ENCODE measurements at regions not wholly inside any gene's neighbourhood (a gene's known extent, or its start where the extent isn't known, plus 50 kb on each side); places are given as distances from the start of the nearest gene placed in this dataset.
"Not testable (repeated sequence)": the region's sequence is repeated elsewhere in the genome, so short reads cannot be mapped to it uniquely, and the experiment has no call there.

DNA sequence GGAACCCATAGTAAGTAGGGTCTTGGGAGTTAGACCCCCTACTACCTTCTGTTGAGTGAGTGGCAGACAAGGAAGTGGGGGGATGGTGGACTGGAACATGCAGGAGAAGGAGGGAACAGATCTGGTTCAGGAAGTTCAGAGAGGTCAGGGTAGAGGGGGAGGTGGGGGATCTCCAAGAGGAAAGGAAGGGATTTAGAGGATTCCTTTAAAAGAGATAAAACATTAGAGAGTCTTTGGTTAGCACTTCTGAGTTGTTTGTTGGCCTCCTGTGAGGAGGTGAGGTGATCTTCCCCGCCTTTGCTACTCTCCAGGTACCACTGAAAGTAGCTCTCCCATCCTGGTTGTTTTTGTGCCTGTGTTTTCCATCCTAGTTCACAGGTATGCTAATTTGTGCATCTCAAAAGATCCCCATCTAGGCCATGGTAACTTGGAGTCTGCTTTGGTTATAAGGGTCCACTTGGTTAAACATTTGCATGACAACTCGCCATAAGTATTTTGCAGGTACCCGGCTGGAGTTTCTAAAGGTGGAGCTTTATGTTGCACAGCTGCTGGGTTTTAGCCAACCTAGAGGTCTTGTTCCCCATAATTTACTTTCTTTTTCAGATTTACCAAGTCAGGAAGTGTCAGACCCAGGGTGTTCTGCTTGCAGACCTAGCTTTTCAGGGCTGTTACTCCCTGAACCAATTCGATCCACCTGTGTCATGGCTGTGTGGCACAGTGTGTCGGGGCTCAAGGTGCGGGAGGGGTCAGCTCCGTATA is 79.3 kb upstream of the SORL1 start:
- Histone ChIP-seq H3K27ac (ENCODE audit: low read depth, low read length) (no peak overlapping the region), H3K4me3 (ENCODE audit: low read length in 3 of 3) (no peak overlapping the region), H3K9ac (ENCODE audit: low read depth in 1 of 3, low read length in 3 of 3) (no peak overlapping the region), H3K27me3 (ENCODE audit: control insufficient read depth in 3 of 3, insufficient read depth in 3 of 3, low read length in 3 of 3) (no peaks in the 10 kb centered on the region), H3K4me1 (ENCODE audit: control insufficient read depth in 3 of 3, insufficient read depth in 3 of 3, low read length in 3 of 3) (no peaks in the 10 kb centered on the region), H3K9me3 (ENCODE audit: control insufficient read depth in 3 of 3, low read length in 3 of 3) (no peaks in the 10 kb centered on the region), H3K36me3 (ENCODE audit: control insufficient read depth in 3 of 3, insufficient read depth in 3 of 3, low read length in 3 of 3) (no peaks in the 10 kb centered on the region)

DNA sequence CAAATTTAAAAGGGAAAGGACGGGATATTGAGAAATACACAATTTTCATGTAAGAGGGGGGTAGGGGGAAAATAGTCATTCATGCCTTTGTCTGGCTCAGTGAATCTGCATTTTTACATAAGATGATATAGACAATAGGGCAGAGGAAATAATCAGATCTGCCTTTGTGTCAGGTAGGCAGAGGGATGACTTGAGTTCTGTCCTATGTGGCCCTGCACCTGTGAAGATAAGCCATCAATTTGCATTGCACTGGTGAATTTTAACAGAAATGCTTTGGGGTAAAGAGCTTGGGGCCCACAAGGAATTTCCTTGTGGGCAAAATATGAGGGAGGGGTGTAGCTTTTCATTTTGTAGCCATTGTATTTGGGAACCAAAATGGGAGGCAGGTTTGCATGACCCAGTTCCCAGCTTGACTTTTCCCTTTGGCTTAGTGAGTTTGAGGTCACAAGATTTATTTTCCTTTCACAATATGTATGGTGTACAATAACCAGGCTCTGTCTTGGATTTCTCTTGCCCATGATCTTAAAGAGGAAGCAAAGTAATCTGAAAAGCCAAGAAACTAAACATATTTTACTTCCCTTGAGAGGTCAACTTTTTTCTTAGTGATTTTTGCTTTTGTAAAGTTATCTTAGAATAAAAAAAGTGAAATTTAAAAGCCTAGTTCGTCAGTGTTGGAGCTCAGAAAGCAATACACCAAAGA is 77.7 kb upstream of the SORL1 start:
- H3K4me1 ChIP-seq (ENCODE audit: control insufficient read depth in 3 of 3, insufficient read depth in 3 of 3, low read length in 3 of 3), result no peaks in the 10 kb centered on the region
- no peak overlapping the region for H3K27ac ChIP-seq (ENCODE audit: low read depth, low read length)

DNA sequence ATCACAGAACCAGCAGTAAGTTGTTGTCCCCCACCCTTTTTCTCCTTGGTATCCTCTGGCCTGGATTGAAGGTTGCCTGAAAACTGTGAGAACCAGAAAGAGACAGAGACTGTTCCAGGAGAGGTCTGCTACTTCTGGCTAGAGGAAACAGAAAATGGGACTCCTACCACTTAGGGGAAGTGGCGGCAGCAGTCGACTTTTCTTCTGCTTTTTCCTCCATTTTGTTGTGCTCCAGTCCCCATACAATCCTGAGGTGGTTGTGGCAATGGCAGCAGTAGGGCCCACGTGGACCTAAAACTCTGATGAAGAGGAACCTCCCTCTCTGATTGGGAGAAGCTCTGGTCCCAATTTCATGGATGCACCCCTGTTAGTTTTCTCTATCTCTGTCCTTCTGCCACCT is 76.0 kb upstream of the SORL1 start:
- no peak overlapping the region for H3K27ac ChIP-seq (ENCODE audit: low read depth, low read length)
- no peaks in the 10 kb centered on the region for H3K9me3 ChIP-seq (ENCODE audit: control insufficient read depth in 3 of 3, low read length in 3 of 3)
- H3K4me3 ChIP-seq (ENCODE audit: low read length in 3 of 3), result no peak overlapping the region
- no peaks in the 10 kb centered on the region for H3K36me3 ChIP-seq (ENCODE audit: control insufficient read depth in 3 of 3, insufficient read depth in 3 of 3, low read length in 3 of 3)
- H3K4me1 ChIP-seq (ENCODE audit: control insufficient read depth in 3 of 3, insufficient read depth in 3 of 3, low read length in 3 of 3), result no peaks in the 10 kb centered on the region
- H3K27me3 ChIP-seq (ENCODE audit: control insufficient read depth in 3 of 3, insufficient read depth in 3 of 3, low read length in 3 of 3), result no peaks in the 10 kb centered on the region
- H3K9ac ChIP-seq (ENCODE audit: low read depth in 1 of 3, low read length in 3 of 3), result no peak overlapping the region

More for the DNA sequence above, 77.7 kb upstream of the SORL1 start:
- H3K4me3 ChIP-seq (ENCODE audit: low read length in 3 of 3), result no peak overlapping the region
- H3K9ac ChIP-seq (ENCODE audit: low read depth in 1 of 3, low read length in 3 of 3), result no peak overlapping the region
- no peaks in the 10 kb centered on the region for H3K27me3 ChIP-seq (ENCODE audit: control insufficient read depth in 3 of 3, insufficient read depth in 3 of 3, low read length in 3 of 3)
- H3K9me3 ChIP-seq (ENCODE audit: control insufficient read depth in 3 of 3, low read length in 3 of 3), result no peaks in the 10 kb centered on the region
- no peaks in the 10 kb centered on the region for H3K36me3 ChIP-seq (ENCODE audit: control insufficient read depth in 3 of 3, insufficient read depth in 3 of 3, low read length in 3 of 3)

DNA sequence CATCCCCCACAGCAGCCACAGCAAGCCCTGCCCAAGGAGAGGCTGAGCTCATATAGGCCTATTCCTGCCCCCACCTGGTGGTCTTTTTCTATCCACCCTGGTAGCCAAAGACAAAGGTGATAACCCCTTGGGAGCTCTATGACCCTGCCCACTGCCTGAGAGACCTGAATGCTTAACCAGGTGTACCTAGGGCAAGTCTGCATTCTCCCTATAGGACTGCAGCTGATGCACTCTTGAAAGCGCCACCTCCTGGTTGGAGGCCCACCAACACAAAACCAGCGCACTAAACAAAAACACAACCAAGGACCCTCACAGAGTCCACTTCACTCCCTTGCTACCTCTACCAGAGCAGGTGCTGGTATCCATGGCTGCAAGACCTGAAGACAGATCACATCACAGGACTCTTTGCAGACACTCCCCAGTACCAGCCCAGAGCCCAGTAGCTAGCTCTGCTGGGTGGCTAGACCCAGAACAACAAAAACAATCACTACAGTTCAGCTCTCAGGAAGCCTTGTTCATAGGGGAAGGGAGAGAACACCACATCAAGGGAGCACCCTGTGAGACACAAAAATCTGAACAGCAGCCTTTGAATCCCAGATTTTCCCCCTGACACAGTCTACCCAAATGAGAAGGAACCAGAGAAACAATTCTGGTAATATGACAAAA is 72.8 kb upstream of the SORL1 start:
- H3K27ac ChIP-seq (ENCODE audit: low read depth, low read length); H3K9me3 ChIP-seq (ENCODE audit: control insufficient read depth in 3 of 3, low read length in 3 of 3); H3K9ac ChIP-seq (ENCODE audit: low read depth in 1 of 3, low read length in 3 of 3); H3K36me3 ChIP-seq (ENCODE audit: control insufficient read depth in 3 of 3, insufficient read depth in 3 of 3, low read length in 3 of 3); H3K27me3 ChIP-seq (ENCODE audit: control insufficient read depth in 3 of 3, insufficient read depth in 3 of 3, low read length in 3 of 3); H3K4me1 ChIP-seq (ENCODE audit: control insufficient read depth in 3 of 3, insufficient read depth in 3 of 3, low read length in 3 of 3); H3K4me3 ChIP-seq (ENCODE audit: low read length in 3 of 3): not testable (repeated sequence)

DNA sequence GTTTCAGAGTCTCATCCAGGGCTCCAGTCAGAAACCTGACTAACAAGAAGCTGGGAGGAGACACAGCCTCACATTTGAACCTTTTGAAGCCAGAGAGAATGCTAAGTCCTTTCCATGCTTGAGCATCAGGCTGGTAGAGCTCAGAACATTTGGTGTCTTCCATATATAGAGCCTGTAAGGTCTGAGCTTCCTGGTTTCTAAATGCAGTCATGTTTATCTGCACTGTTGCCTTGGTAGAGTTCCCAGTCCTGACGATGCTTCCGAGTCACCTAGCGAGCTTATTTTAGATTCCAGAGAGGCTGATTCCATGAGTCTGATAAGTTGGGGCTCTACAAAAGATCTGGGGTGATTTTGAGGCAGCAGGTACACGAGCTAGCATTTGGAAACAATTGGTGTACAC is 68.4 kb upstream of the SORL1 start:
- no peak overlapping the region for H3K27ac ChIP-seq (ENCODE audit: low read depth, low read length)
- H3K27me3 ChIP-seq (ENCODE audit: control insufficient read depth in 3 of 3, insufficient read depth in 3 of 3, low read length in 3 of 3), result no peaks in the 10 kb centered on the region
- H3K9ac ChIP-seq (ENCODE audit: low read depth in 1 of 3, low read length in 3 of 3), result no peak overlapping the region
- H3K36me3 ChIP-seq (ENCODE audit: control insufficient read depth in 3 of 3, insufficient read depth in 3 of 3, low read length in 3 of 3), result no peaks in the 10 kb centered on the region
- H3K9me3 ChIP-seq (ENCODE audit: control insufficient read depth in 3 of 3, low read length in 3 of 3), result no peaks in the 10 kb centered on the region
- H3K4me3 ChIP-seq (ENCODE audit: low read length in 3 of 3), result no peak overlapping the region
- no peaks in the 10 kb centered on the region for H3K4me1 ChIP-seq (ENCODE audit: control insufficient read depth in 3 of 3, insufficient read depth in 3 of 3, low read length in 3 of 3)

DNA sequence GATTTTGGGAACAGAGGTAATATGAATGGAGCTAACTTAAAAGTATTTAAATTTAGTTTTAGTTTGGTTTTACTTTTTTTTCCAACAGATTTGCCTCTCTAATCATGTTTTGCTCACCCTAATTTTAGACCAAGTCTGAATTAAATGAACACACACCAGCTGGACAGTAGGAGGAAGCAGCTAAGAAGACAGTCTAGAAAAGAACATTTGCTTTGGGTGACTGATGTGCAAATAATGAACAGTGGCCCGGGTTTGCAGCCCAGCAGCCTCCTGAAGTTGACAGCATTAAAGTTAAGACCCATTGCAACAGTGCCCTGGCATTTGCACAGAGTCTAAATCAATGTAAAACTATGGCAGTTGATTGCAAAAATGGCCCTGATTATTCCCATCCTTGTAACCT is 66.4 kb upstream of the SORL1 start:
- Histone ChIP-seq H3K4me3 (ENCODE audit: low read length in 3 of 3) (no peak overlapping the region), H3K36me3 (ENCODE audit: control insufficient read depth in 3 of 3, insufficient read depth in 3 of 3, low read length in 3 of 3) (no peaks in the 10 kb centered on the region), H3K9me3 (ENCODE audit: control insufficient read depth in 3 of 3, low read length in 3 of 3) (no peaks in the 10 kb centered on the region), H3K27ac (ENCODE audit: low read depth, low read length) (no peak overlapping the region), H3K9ac (ENCODE audit: low read depth in 1 of 3, low read length in 3 of 3) (no peak overlapping the region), H3K27me3 (ENCODE audit: control insufficient read depth in 3 of 3, insufficient read depth in 3 of 3, low read length in 3 of 3) (no peaks in the 10 kb centered on the region), H3K4me1 (ENCODE audit: control insufficient read depth in 3 of 3, insufficient read depth in 3 of 3, low read length in 3 of 3) (peaks cover 0 to 9% (median 0%) of the 10 kb centered on the region in 3 donors)

Data from skeletal muscle tissue (tissue), 3 donors.